ENCODE measurements at regions not wholly inside any gene's neighbourhood (a gene's known extent, or its start where the extent isn't known, plus 50 kb on each side); places are given as distances from the start of the nearest gene placed in this dataset.

GRCh38 chr17:77528516-77529327, 388.0 kb downstream of the SEC14L1 start (continued):
- TF ChIP-seq ZBTB17 (tag by site-specific recombination; IDR thresholded peaks at IDR 0.05) (peak; percentile 76), ZSCAN16 (tag by site-specific recombination; IDR thresholded peaks at IDR 0.05) (no peak), OSR2 (tag by site-specific recombination; IDR thresholded peaks at IDR 0.05) (no peak), ZNF18 (tag by site-specific recombination; IDR thresholded peaks at IDR 0.05) (peak; percentile 97), ZNF169 (tag by site-specific recombination; IDR thresholded peaks at IDR 0.05) (no peak), SP7 (tag by site-specific recombination; IDR thresholded peaks at IDR 0.05) (peak; percentile 70; the same call in 1 of the 2 replicates), ZNF184 (tag by site-specific recombination; IDR thresholded peaks at IDR 0.05) (no peak), KLF8 (tag by site-specific recombination; IDR thresholded peaks at IDR 0.05) (no peak; the same call in 1 of the 2 replicates), REPIN1 (tag by site-specific recombination; IDR thresholded peaks at IDR 0.05; ENCODE audit: low read depth) (no peak), PRDM1 (tag by site-specific recombination; IDR thresholded peaks at IDR 0.05) (no peak), YY1 (tag by site-specific recombination; IDR thresholded peaks at IDR 0.05) (no peak), ZBTB20 (tag by site-specific recombination; IDR thresholded peaks at IDR 0.05) (peak; percentile 81), ZNF19 (tag by site-specific recombination; IDR thresholded peaks at IDR 0.05; ENCODE audit: low read depth) (no peak), ZNF391 (tag by site-specific recombination; IDR thresholded peaks at IDR 0.05; ENCODE audit: borderline replicate concordance, low read depth) (no peak), ZNF10 (tag by site-specific recombination; IDR thresholded peaks at IDR 0.05) (no peak), SCRT1 (tag by site-specific recombination; IDR thresholded peaks at IDR 0.05; ENCODE audit: borderline replicate concordance) (no peak), CTCF (tag by site-specific recombination; IDR thresholded peaks at IDR 0.05) (peak; percentile 98), TSHZ1 (tag by site-specific recombination; IDR thresholded peaks at IDR 0.05; ENCODE audit: borderline replicate concordance) (no peak), ZNF670 (tag by site-specific recombination; IDR thresholded peaks at IDR 0.05; ENCODE audit: low read depth) (no peak), ZNF629 (tag by site-specific recombination; IDR thresholded peaks at IDR 0.05) (no peak), ZSCAN4 (tag by site-specific recombination; IDR thresholded peaks at IDR 0.05) (no peak; the same call in 1 of the 2 replicates), HIC1 (tag by site-specific recombination; IDR thresholded peaks at IDR 0.05) (peak; percentile 96), ZNF658 (tag by site-specific recombination; IDR thresholded peaks at IDR 0.05) (no peak), OVOL3 (tag by site-specific recombination; IDR thresholded peaks at IDR 0.05) (no peak), KLF16 (tag by site-specific recombination; IDR thresholded peaks at IDR 0.05) (peak; percentile 89), ZBTB10 (tag by site-specific recombination; IDR thresholded peaks at IDR 0.05) (peak; percentile 71; the same call in 1 of the 2 replicates), ZNF24 (tag by site-specific recombination; IDR thresholded peaks at IDR 0.05) (no peak)
